Gastroesophageal sphincter (tissue), 2 donors: ENCODE measurements at regions not wholly inside any gene's neighbourhood (a gene's known extent, or its start where the extent isn't known, plus 50 kb on each side); places are given as distances from the start of the nearest gene placed in this dataset.

Source experiments
- EP300 ChIP-seq: sonication (generic); formaldehyde crosslinking; IDR thresholded peaks from one replicate; pipeline ENCODE4 v1.6.1; 2017; ENCODE audit warnings: antibody characterized with exemption, mild to moderate bottlenecking
- POLR2A ChIP-seq, 2 donors: fragments of 450-650 bp; IDR thresholded peaks; one replicate each; pipeline ENCODE4 v1.6.1; 2017; ENCODE audit warnings: antibody characterized with exemption in 2 of 2, mild to moderate bottlenecking in 2 of 2, moderate library complexity in 1 of 2
- POLR2AphosphoS5 ChIP-seq: sonication (generic); formaldehyde crosslinking; IDR thresholded peaks from one replicate; pipeline ENCODE4 v1.6.1; 2017; ENCODE audit warnings: antibody characterized with exemption

- TF ChIP-seq EP300 (no peak), POLR2A (IDR thresholded peaks at IDR 0.05) (no peak), POLR2AphosphoS5 (no peak)
Measured at GRCh38 chr7:16936626-16937422, 55.0 kb upstream of the AGR3 start.
